ENCODE measurements at regions not wholly inside any gene's neighbourhood (a gene's known extent, or its start where the extent isn't known, plus 50 kb on each side); places are given as distances from the start of the nearest gene placed in this dataset.
"Not testable (repeated sequence)": the region's sequence is repeated elsewhere in the genome, so short reads cannot be mapped to it uniquely, and the experiment has no call there.

DNA sequence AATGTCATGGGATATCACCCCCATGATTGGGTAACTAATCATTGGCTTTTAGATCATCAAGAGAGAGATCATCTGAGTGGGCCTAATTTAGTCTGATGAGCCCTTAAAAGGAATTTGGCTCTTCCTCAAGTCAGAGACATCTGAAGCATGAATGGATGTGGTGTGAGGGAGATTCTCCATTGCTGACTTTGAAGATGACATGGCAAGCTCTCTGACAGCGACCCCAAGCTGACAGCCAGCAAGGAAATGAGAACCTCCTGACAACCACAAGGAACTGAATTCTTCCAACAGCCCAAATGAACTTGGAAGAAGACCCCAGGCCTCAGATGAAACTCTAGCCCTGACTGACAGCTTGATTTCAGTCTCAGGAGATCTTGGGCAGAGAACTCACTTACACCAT, 108.4 kb upstream of the SPATA12 start:
- Mint-ChIP-seq H3K9me3 (no peaks in the 10 kb centered on the region), H3K4me1 (ENCODE audit: low read depth) (peaks cover 4% of the 10 kb centered on the region), H3K27me3 (no peaks in the 10 kb centered on the region), H3K27ac (no peak overlapping the region), H3K36me3 (ENCODE audit: low read depth) (peaks cover 2% of the 10 kb centered on the region), H3K4me3 (no peak overlapping the region)
- DNase-seq (no peak), ATAC-seq (no peak)
- intact Hi-C loops (cut with micrococcal nuclease): no loop called here
- ChIA-PET POLR2A (interaction anchor here (0.7 kb wide), 1 partner anchor 244 kb away, joined by 3 read pairs; no protein-coding TSS in a partner anchor), CTCF (interaction anchor here (0.8 kb wide), 1 partner anchor 36 kb away, joined by 3 read pairs; no protein-coding TSS in a partner anchor)
- TF ChIP-seq, protein P1, sequence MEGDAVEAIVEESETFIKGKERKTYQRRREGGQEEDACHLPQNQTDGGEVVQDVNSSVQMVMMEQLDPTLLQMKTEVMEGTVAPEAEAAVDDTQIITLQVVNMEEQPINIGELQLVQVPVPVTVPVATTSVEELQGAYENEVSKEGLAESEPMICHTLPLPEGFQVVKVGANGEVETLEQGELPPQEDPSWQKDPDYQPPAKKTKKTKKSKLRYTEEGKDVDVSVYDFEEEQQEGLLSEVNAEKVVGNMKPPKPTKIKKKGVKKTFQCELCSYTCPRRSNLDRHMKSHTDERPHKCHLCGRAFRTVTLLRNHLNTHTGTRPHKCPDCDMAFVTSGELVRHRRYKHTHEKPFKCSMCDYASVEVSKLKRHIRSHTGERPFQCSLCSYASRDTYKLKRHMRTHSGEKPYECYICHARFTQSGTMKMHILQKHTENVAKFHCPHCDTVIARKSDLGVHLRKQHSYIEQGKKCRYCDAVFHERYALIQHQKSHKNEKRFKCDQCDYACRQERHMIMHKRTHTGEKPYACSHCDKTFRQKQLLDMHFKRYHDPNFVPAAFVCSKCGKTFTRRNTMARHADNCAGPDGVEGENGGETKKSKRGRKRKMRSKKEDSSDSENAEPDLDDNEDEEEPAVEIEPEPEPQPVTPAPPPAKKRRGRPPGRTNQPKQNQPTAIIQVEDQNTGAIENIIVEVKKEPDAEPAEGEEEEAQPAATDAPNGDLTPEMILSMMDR (IDR thresholded peaks at IDR 0.05): no peak

GRCh38 chr3:56951366-56951765, 109.1 kb upstream of the SPATA12 start:
- Mint-ChIP-seq H3K36me3 (ENCODE audit: low read depth) (peaks cover 4% of the 10 kb centered on the region), H3K4me1 (ENCODE audit: low read depth) (peaks cover 4% of the 10 kb centered on the region), H3K27ac (no peak overlapping the region), H3K4me3 (no peak overlapping the region), H3K9me3 (peaks cover 3% of the 10 kb centered on the region), H3K27me3 (no peaks in the 10 kb centered on the region)
- no peak for DNase-seq
- intact Hi-C loops (cut with micrococcal nuclease): no loop called here
- ATAC-seq: no peak
- ChIA-PET POLR2A (no interaction called here), CTCF (no interaction called here)
- TF ChIP-seq, protein P1 (IDR thresholded peaks at IDR 0.05): no peak

GRCh38 chr3:56945378-56945777, 115.1 kb upstream of the SPATA12 start:
- ATAC-seq, CTCF ChIA-PET: not testable (repeated sequence)

GRCh38 chr3:56942523-56942922, 117.9 kb upstream of the SPATA12 start:
- DNase-seq: no peak
- ChIA-PET CTCF (interaction anchor here (0.8 to 2.0 kb wide), 8 partner anchors 11 to 145 kb away, joined by 3 to 8 read pairs (median 4); partner anchors contain the start of gene ARHGEF3), POLR2A (interaction anchor here (0.8 to 1.7 kb wide), 4 partner anchors 15 to 145 kb away, joined by 3 to 7 read pairs (median 4); partner anchors contain the start of gene ARHGEF3)
- H3K9me3 Mint-ChIP-seq: peaks cover 10% of the 10 kb centered on the region
- intact Hi-C loops (cut with micrococcal nuclease): no loop called here
- H3K4me3 Mint-ChIP-seq: no peak overlapping the region
- peaks cover 8% of the 10 kb centered on the region for H3K36me3 Mint-ChIP-seq (ENCODE audit: low read depth)
- H3K27ac Mint-ChIP-seq: peak overlapping the region; percentile 55
- H3K27me3 Mint-ChIP-seq: no peaks in the 10 kb centered on the region
- ATAC-seq: peak; percentile 62
- TF ChIP-seq, protein P1 (IDR thresholded peaks at IDR 0.05): no peak
- H3K4me1 Mint-ChIP-seq (ENCODE audit: low read depth): peaks cover 25% of the 10 kb centered on the region

More at GRCh38 chr3:56945378-56945777, 115.1 kb upstream of the SPATA12 start:
- H3K27ac Mint-ChIP-seq; H3K4me3 Mint-ChIP-seq; intact Hi-C loops (cut with micrococcal nuclease); DNase-seq; H3K36me3 Mint-ChIP-seq (ENCODE audit: low read depth); POLR2A ChIA-PET; H3K27me3 Mint-ChIP-seq: not testable (repeated sequence)
- Mint-ChIP-seq H3K9me3 (peaks cover 10% of the 10 kb centered on the region), H3K4me1 (ENCODE audit: low read depth) (peaks cover 22% of the 10 kb centered on the region)

DNA sequence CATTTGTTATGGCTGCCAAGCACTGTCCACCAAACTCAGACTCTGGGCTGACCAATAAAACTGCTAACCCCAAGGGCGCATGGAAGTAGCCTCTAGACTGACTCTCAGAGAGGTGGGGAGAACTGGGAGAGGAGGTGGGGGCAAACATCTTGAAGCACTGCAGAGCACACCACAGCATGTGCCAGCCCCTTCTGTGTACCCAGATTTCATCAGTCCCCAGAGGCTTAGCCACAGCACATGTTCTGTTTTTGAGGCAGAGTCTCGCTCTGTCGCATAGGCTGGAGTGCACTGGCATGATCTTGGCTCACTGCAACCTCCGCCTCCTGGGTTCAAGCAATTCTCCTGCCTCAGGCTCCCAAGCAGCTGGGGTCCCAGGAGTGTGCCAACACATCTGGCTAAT, 119.5 kb upstream of the SPATA12 start:
- CTCF ChIA-PET: no interaction called here

More for the DNA sequence above, 119.5 kb upstream of the SPATA12 start:
- H3K4me3 Mint-ChIP-seq: no peak overlapping the region
- no peak for DNase-seq
- no peak for ATAC-seq
- intact Hi-C loops (cut with micrococcal nuclease): no loop called here
- peaks cover 6% of the 10 kb centered on the region for H3K9me3 Mint-ChIP-seq
- no peaks in the 10 kb centered on the region for H3K27me3 Mint-ChIP-seq
- TF ChIP-seq, protein P1 (IDR thresholded peaks at IDR 0.05): no peak
- peaks cover 3% of the 10 kb centered on the region for H3K36me3 Mint-ChIP-seq (ENCODE audit: low read depth)
- POLR2A ChIA-PET: no interaction called here
- no peak overlapping the region for H3K27ac Mint-ChIP-seq
- peaks cover 25% of the 10 kb centered on the region for H3K4me1 Mint-ChIP-seq (ENCODE audit: low read depth)
